SU-DHL-6 (cell line): ENCODE measurements at regions not wholly inside any gene's neighbourhood (a gene's known extent, or its start where the extent isn't known, plus 50 kb on each side); places are given as distances from the start of the nearest gene placed in this dataset.

ENCODE experiments used
- H2AFZ ChIP-seq: fragments of 200-600 bp; sonication (generic); 2 replicates; pipeline ENCODE4 v1.6.1; 2014; ENCODE audit warnings: low read depth, mild to moderate bottlenecking, moderate library complexity, mixed read lengths, antibody characterized with exemption, low read length; ENCODE audit not compliant: severe bottlenecking
- H3F3A ChIP-seq: fragments of 200-600 bp; shearing (Covaris generic); 2 replicates; pipeline ENCODE4 v1.6.0; 2016; ENCODE audit warnings: antibody characterized with exemption, mild to moderate bottlenecking; ENCODE audit not compliant: insufficient read depth
- H3K27ac ChIP-seq: fragments of 200-600 bp; sonication (generic); 2 replicates; pipeline ENCODE4 v1.5.1; 2016; ENCODE audit warnings: low read depth, mild to moderate bottlenecking, low read length, moderate library complexity, mixed read lengths
- H3K27me3 ChIP-seq: fragments of 200-600 bp; sonication (generic), shearing (Covaris generic); 2 replicates; pipeline ENCODE4 v1.6.0; 2014; ENCODE audit warnings: mild to moderate bottlenecking, low read length
- H3K36me3 ChIP-seq: fragments of 200-600 bp; sonication (generic); 2 replicates; pipeline ENCODE4 v1.6.1; 2014; ENCODE audit warnings: mild to moderate bottlenecking, low read length, mixed read lengths
- H3K4me2 ChIP-seq: fragments of 300-600, 200-600 bp; shearing (Covaris generic), sonication (generic); 2 replicates; pipeline ENCODE4 v1.6.0; 2014; ENCODE audit warnings: low read length, low read depth, mild to moderate bottlenecking; ENCODE audit not compliant: poor library complexity, severe bottlenecking
- H3K4me3 ChIP-seq: fragments of 200-600 bp; sonication (generic); 2 replicates; pipeline ENCODE4 v1.5.1; 2014; ENCODE audit warnings: antibody characterized with exemption, low read length, mild to moderate bottlenecking, mixed read lengths; ENCODE audit not compliant: insufficient read depth, poor library complexity, severe bottlenecking
- H3K79me2 ChIP-seq: fragments of 200-600 bp; sonication (generic); 2 replicates; pipeline ENCODE4 v1.6.1; 2014; ENCODE audit warnings: mild to moderate bottlenecking, low read length, moderate library complexity; ENCODE audit not compliant: insufficient read depth
- H3K9ac ChIP-seq: fragments of 200-600 bp; sonication (generic); 2 replicates; pipeline ENCODE4 v1.7.0; 2014; ENCODE audit warnings: mild to moderate bottlenecking, low read length
- H3K9me2 ChIP-seq: fragments of 200-600 bp; sonication (generic); replicated peaks from 2 replicates; pipeline ENCODE4 v1.6.1; 2014; ENCODE audit warnings: low read length; ENCODE audit not compliant: insufficient read depth
- H3K9me3 ChIP-seq: fragments of 200-600 bp; sonication (generic); 2 replicates; pipeline ENCODE4 v1.6.1; 2014; ENCODE audit warnings: low read length, mixed read lengths; ENCODE audit not compliant: insufficient read depth
- H4K20me1 ChIP-seq: fragments of 200-600 bp; sonication (generic); 2 replicates; pipeline ENCODE4 v1.6.1; 2014; ENCODE audit warnings: low read depth, mild to moderate bottlenecking, antibody characterized with exemption, low read length, moderate library complexity, mixed read lengths
- EZH2phosphoT487 ChIP-seq: fragments of 200-600 bp; sonication (generic), shearing (Covaris generic); conservative IDR thresholded peaks from 2 replicates; pipeline ENCODE4 v1.6.1; 2018; ENCODE audit warnings: mild to moderate bottlenecking, antibody characterized with exemption, low read length, moderate library complexity, mixed read lengths
- TF ChIP-seq, protein P1 (sequence below): fragments of 200-600 bp; sonication (generic); IDR thresholded peaks from one replicate; pipeline ENCODE4 v1.5.1; 2017; ENCODE audit warnings: antibody characterized with exemption, mild to moderate bottlenecking, low read length, moderate library complexity; ENCODE audit not compliant: insufficient read depth, poor library complexity, severe bottlenecking

GRCh38 chr4:129231945-129232588 is 136.1 kb downstream of the C4orf33 start:
- no peak overlapping the region for H3K4me2 ChIP-seq
- no peaks in the 10 kb centered on the region for H3K36me3 ChIP-seq
- H3F3A ChIP-seq, result no peaks in the 10 kb centered on the region
- no peak overlapping the region for H3K27ac ChIP-seq
- TF ChIP-seq, protein P1, sequence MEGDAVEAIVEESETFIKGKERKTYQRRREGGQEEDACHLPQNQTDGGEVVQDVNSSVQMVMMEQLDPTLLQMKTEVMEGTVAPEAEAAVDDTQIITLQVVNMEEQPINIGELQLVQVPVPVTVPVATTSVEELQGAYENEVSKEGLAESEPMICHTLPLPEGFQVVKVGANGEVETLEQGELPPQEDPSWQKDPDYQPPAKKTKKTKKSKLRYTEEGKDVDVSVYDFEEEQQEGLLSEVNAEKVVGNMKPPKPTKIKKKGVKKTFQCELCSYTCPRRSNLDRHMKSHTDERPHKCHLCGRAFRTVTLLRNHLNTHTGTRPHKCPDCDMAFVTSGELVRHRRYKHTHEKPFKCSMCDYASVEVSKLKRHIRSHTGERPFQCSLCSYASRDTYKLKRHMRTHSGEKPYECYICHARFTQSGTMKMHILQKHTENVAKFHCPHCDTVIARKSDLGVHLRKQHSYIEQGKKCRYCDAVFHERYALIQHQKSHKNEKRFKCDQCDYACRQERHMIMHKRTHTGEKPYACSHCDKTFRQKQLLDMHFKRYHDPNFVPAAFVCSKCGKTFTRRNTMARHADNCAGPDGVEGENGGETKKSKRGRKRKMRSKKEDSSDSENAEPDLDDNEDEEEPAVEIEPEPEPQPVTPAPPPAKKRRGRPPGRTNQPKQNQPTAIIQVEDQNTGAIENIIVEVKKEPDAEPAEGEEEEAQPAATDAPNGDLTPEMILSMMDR, result no peak
- TF ChIP-seq EZH2phosphoT487, result no peak
- no peak overlapping the region for H3K9ac ChIP-seq
- no peaks in the 10 kb centered on the region for H3K9me3 ChIP-seq
- no peaks in the 10 kb centered on the region for H3K79me2 ChIP-seq
- no peaks in the 10 kb centered on the region for H4K20me1 ChIP-seq
- no peaks in the 10 kb centered on the region for H3K27me3 ChIP-seq
- no peak overlapping the region for H3K4me3 ChIP-seq
- H2AFZ ChIP-seq, result no peak overlapping the region
- no peaks in the 10 kb centered on the region for H3K9me2 ChIP-seq

GRCh38 chr4:129232589-129233337 is 136.8 kb downstream of the C4orf33 start:
- Histone ChIP-seq H2AFZ (no peak overlapping the region), H3K9me2 (no peaks in the 10 kb centered on the region), H3K9me3 (no peaks in the 10 kb centered on the region), H4K20me1 (no peaks in the 10 kb centered on the region), H3K4me3 (no peak overlapping the region), H3K27ac (no peak overlapping the region), H3K36me3 (no peaks in the 10 kb centered on the region), H3K27me3 (no peaks in the 10 kb centered on the region), H3K9ac (no peak overlapping the region), H3F3A (no peaks in the 10 kb centered on the region), H3K79me2 (no peaks in the 10 kb centered on the region), H3K4me2 (no peak overlapping the region)
- no peak for TF ChIP-seq EZH2phosphoT487
- TF ChIP-seq, protein P1, result no peak

DNA sequence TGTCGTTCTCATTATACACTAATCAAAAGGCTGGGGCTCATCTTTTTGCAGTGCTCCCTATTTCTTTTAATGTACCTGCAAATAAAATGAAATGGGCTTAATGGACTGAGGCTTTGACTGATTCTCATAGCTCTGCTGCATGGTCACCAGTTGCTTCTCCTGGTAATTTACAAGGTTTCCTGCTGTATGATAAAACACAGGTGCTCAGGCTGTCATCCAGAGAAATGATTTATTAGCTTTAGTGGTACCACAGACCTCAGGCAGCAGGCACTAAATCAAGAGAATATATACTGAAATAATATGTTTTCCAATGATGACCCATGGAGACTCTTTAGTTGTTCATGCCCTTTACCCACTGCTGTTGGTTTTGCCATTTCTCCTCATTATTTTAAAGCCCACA is 137.7 kb downstream of the C4orf33 start:
- Histone ChIP-seq H3K79me2 (no peaks in the 10 kb centered on the region), H3K36me3 (no peaks in the 10 kb centered on the region), H3K4me3 (no peak overlapping the region), H3F3A (no peaks in the 10 kb centered on the region), H4K20me1 (no peaks in the 10 kb centered on the region), H3K9me3 (no peaks in the 10 kb centered on the region), H3K9ac (no peak overlapping the region), H3K27me3 (no peaks in the 10 kb centered on the region), H3K9me2 (no peaks in the 10 kb centered on the region), H3K4me2 (no peak overlapping the region), H3K27ac (no peak overlapping the region), H2AFZ (no peak overlapping the region)
- TF ChIP-seq, protein P1, result no peak
- no peak for TF ChIP-seq EZH2phosphoT487
